BLaER1 treated with 17β-estradiol and CSF1 and Interleukin-3, amounts not matched to agents 10 nM and 100 nM (cell line): ENCODE measurements at regions not wholly inside any gene's neighbourhood (a gene's known extent, or its start where the extent isn't known, plus 50 kb on each side); places are given as distances from the start of the nearest gene placed in this dataset.
"Not testable (repeated sequence)": the region's sequence is repeated elsewhere in the genome, so short reads cannot be mapped to it uniquely, and the experiment has no call there.

Source experiments
- H3K27ac ChIP-seq, 11 experiments: shearing (Covaris generic); formaldehyde crosslinking; 2 replicates each; pipeline ENCODE4 v1.8.1; 2022
- H3K27me3 ChIP-seq, 11 experiments: shearing (Covaris generic); formaldehyde crosslinking; 2 replicates each; pipeline ENCODE4 v1.8.1; 2022
- H3K36me3 ChIP-seq, 11 experiments: shearing (Covaris generic); formaldehyde crosslinking; 2 replicates each; pipeline ENCODE4 v1.8.1; 2022
- H3K4me1 ChIP-seq, 10 experiments: shearing (Covaris generic); formaldehyde crosslinking; 2 replicates each; pipeline ENCODE4 v1.8.1; 2022
- H3K4me2 ChIP-seq, 11 experiments: shearing (Covaris generic); formaldehyde crosslinking; 2 replicates each; pipeline ENCODE4 v1.8.1; 2022
- H3K4me3 ChIP-seq, 10 experiments: shearing (Covaris generic); formaldehyde crosslinking; 2 replicates each; pipeline ENCODE4 v1.8.1; 2022
- H3K9ac ChIP-seq, 11 experiments: shearing (Covaris generic); formaldehyde crosslinking; 2 replicates each; pipeline ENCODE4 v1.8.1; 2022
- H3K9me3 ChIP-seq, 11 experiments: shearing (Covaris generic); formaldehyde crosslinking; replicated peaks in 1 of 11; 2 replicates each; pipeline ENCODE4 v1.8.1; 2022
- H4K20me1 ChIP-seq, 11 experiments: shearing (Covaris generic); formaldehyde crosslinking; 2 replicates each; pipeline ENCODE4 v1.8.1; 2022
- Cebpa-rat ChIP-seq, 11 experiments: shearing (Covaris generic); IDR thresholded peaks; 2 replicates each; pipeline ENCODE4 v1.8.1; 2022

DNA sequence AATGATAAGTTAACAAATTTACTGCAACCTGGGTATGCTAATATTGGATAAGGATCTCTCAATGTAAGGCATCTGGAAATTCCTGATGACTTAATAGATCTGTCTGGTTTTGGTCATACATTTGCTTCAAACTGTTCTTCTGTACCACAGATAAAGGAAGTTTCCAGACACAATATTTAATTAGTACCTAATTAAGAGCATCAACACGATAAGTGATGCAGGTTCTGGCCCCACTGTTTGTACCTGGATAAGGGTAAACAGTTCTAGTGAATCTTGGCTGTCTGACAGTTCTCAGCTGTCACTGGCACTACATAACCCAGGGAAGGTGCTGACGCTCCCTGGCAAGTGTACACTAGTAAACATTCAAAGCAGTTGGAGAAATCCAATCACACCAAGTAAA is 165.6 kb downstream of the MZT1 start:
- no peaks in the 10 kb centered on the region for H3K9me3 ChIP-seq

DNA sequence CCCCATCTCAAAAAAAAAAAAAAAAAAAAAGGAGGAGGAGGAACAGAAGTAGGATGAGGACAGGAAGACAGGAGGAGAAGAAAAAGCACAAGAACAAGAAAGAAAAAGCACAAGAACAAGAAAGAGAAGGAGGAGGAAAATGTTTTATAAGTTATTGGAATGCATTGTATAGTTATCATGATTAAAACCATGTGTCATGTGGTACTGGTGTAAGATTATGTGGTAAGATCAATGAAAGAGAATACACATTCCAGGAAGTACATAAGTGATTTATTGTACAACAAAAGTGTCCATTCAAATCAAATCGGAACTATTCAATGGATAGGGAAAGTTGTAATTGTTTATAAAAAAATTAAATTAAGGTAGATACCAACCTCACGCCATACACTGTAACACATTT is 167.7 kb downstream of the MZT1 start:
- Histone ChIP-seq H3K4me1 (no peaks in the 10 kb centered on the region), H4K20me1 (no peaks in the 10 kb centered on the region), H3K36me3 (no peaks in the 10 kb centered on the region), H3K27me3 (no peaks in the 10 kb centered on the region), H3K9me3 (no peaks in the 10 kb centered on the region), H3K27ac (no peak overlapping the region), H3K9ac (no peak overlapping the region), H3K4me3 (no peak overlapping the region), H3K4me2 (no peak overlapping the region)
- TF ChIP-seq Cebpa-rat (IDR thresholded peaks at IDR 0.05), result no peak

More for the DNA sequence above, 165.6 kb downstream of the MZT1 start:
- no peak overlapping the region for H3K27ac ChIP-seq
- no peak overlapping the region for H3K9ac ChIP-seq
- no peaks in the 10 kb centered on the region for H4K20me1 ChIP-seq
- no peaks in the 10 kb centered on the region for H3K27me3 ChIP-seq
- no peaks in the 10 kb centered on the region for H3K36me3 ChIP-seq
- no peak overlapping the region for H3K4me3 ChIP-seq
- no peak overlapping the region for H3K4me2 ChIP-seq
- no peak for TF ChIP-seq Cebpa-rat (IDR thresholded peaks at IDR 0.05)
- no peaks in the 10 kb centered on the region for H3K4me1 ChIP-seq

DNA sequence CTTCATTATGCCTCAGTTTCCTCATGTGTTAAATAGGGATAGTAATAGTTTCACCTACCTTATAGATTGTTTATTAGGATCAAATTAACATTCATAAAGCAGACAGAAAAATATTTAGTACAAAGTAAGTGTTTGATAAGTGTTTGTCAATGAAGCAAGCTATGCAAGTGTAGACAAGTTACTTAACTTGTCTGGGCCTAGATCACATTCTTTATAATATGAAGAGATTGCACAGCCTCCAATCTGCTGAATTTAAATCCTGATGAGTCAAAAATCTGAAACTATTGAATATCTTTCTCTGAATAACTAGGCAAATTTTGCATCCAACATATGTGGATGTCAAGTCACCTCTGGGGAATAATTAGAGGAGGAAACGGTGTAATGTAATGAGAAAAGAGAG is 170.5 kb downstream of the MZT1 start:
- Histone ChIP-seq H3K4me1 (peaks cover 0 to 7% (median 0%) of the 10 kb centered on the region in 10 experiments; a peak in 2 of 20 replicates), H3K27ac (no peak overlapping the region), H4K20me1 (no peaks in the 10 kb centered on the region), H3K9ac (no peak overlapping the region), H3K4me3 (no peak overlapping the region), H3K36me3 (no peaks in the 10 kb centered on the region), H3K9me3 (no peaks in the 10 kb centered on the region), H3K4me2 (no peak overlapping the region), H3K27me3 (no peaks in the 10 kb centered on the region)
- TF ChIP-seq Cebpa-rat (IDR thresholded peaks at IDR 0.05), result no peak

DNA sequence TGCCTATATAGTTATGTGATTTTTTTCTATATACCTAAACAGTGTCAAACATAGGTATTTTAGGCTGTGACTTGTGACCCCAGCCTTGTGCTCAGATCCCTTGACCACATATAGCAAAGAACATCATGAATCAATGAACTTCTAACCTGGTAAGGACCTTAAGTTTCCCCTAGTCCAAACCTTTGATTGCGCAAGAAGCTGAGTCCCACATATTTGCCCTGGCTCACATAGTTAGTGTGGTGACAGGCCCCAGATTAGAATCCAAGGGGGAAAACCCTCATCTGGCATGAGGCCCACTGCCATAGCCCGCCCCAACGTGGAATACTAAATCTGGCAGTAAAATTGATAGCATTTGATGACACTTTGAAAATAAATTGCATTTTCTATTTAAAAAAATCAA is 171.8 kb downstream of the MZT1 start:
- Histone ChIP-seq H3K9me3 (no peaks in the 10 kb centered on the region), H3K36me3 (no peaks in the 10 kb centered on the region), H3K4me1 (peaks cover 0 to 7% (median 0%) of the 10 kb centered on the region in 10 experiments; a peak in 2 of 20 replicates), H3K4me3 (no peak overlapping the region), H3K27me3 (no peaks in the 10 kb centered on the region), H3K4me2 (no peak overlapping the region), H3K27ac (no peak overlapping the region), H4K20me1 (no peaks in the 10 kb centered on the region), H3K9ac (no peak overlapping the region)
- peak in 9 of 11 experiments; percentile 63 to 92 (median 76); a peak in 17 of 22 replicates for TF ChIP-seq Cebpa-rat (IDR thresholded peaks at IDR 0.05)

DNA sequence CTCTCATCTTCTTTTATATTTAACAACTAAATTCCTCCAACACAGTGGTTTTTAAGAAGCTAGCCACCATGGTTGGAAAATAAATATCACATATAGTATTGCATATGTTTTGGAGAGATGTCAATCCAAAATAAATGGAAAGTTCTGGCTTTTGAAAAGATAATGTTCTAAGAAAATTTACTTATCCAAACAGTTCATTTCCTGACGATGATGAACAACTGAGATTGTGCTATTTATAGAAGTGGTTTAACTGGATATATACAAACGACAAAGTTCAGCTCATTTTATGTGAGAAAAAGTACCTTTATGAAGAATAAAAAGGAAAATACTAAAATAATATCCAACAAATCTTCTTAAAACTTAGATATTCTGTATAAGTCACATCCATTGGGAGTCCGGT is 174.7 kb downstream of the MZT1 start:
- TF ChIP-seq Cebpa-rat (IDR thresholded peaks at IDR 0.05), result no peak
- no peak overlapping the region for H3K4me3 ChIP-seq
- H3K27ac ChIP-seq, result no peak overlapping the region

DNA sequence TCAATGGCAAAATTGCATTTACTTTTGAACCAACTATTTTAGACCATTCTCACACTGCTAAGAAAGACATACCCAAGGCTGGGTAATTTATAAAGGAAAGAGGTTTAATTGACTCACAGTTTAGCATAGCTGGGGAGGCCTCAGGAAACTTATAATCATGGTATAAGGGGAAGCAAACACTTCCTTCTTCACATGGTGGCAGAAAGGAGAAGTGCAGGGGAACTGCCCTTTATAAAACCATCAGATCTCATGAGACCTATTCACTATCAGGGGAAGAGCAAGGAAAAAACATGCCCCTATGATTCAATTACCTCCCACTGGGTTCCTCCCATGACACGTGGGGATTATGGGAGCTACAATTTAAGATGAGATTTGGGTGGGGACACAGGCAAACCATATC is 181.5 kb downstream of the MZT1 start:
- not testable (repeated sequence) for H3K4me1 ChIP-seq, H3K27me3 ChIP-seq, H3K4me2 ChIP-seq, H3K9ac ChIP-seq, H4K20me1 ChIP-seq, H3K27ac ChIP-seq, H3K36me3 ChIP-seq, H3K4me3 ChIP-seq
- peaks cover 0 to 19% (median 0%) of the 10 kb centered on the region in 11 experiments; a peak in 5 of 22 replicates for H3K9me3 ChIP-seq

More for the DNA sequence above, 174.7 kb downstream of the MZT1 start:
- Histone ChIP-seq H3K9ac (no peak overlapping the region), H3K9me3 (no peaks in the 10 kb centered on the region), H3K4me1 (peaks cover 0 to 7% (median 0%) of the 10 kb centered on the region in 10 experiments; a peak in 2 of 20 replicates), H3K27me3 (no peaks in the 10 kb centered on the region), H3K36me3 (no peaks in the 10 kb centered on the region), H4K20me1 (no peaks in the 10 kb centered on the region), H3K4me2 (no peak overlapping the region; a peak in 1 of 22 replicates)

DNA sequence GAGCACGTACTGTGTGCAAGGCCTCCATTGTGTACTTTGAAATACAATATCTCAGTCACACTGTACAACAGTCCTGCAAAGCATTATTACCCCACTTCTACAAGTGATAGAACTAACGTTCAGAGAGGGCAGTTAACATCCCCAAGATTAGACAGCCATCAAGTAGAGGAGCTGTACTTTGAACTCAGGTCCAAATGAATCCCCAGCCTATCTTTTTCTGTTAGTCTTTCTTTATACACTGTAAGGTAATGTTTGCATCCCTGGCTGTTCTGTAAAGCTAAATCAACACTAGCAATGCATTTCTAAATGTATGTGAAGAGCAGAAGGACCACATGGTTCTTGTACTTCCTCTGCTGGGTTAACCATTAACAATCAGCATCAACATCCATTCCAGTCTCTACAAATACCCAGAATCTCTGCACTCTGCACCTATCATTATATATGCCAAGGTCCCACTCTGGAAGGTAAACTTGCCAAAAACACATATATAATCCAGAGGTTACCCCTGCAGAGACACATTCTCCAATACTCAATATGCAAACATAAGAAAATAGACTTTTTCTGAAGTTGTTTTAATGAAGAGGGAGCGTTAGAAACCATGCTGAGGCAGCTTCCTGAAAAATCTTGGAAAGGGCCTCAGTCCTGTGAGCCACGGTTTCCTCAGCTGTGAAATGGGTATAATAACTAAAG is 182.3 kb downstream of the MZT1 start:
- Histone ChIP-seq H3K4me3 (no peak overlapping the region), H3K4me2 (no peak overlapping the region), H3K9ac (no peak overlapping the region), H3K27me3 (no peaks in the 10 kb centered on the region), H4K20me1 (no peaks in the 10 kb centered on the region), H3K9me3 (peaks cover 0 to 19% (median 0%) of the 10 kb centered on the region in 11 experiments; a peak in 5 of 22 replicates), H3K27ac (no peak overlapping the region), H3K4me1 (no peaks in the 10 kb centered on the region; a peak in 1 of 20 replicates), H3K36me3 (no peaks in the 10 kb centered on the region)
- TF ChIP-seq Cebpa-rat (IDR thresholded peaks at IDR 0.05), result no peak

DNA sequence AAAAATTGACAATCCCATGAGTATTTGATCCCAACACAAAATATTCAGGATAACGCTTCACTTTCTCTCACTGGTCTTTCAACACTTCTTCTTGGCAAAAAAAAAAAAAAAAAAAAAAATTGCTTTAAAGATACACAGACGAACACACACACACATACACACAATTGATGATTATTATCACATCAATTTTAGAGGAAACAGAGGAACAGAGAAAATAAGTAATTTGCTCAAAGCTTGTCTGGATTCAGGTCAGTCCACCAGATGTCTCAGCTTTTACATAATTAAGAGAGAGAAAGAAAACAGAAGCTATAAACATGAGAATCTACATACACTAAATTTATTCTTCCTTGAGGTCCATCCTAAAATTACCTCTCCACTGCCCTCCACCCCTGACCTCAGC is 183.4 kb downstream of the MZT1 start:
- no peak for TF ChIP-seq Cebpa-rat (IDR thresholded peaks at IDR 0.05)
- no peak overlapping the region for H3K9ac ChIP-seq
- H3K27me3 ChIP-seq, result no peaks in the 10 kb centered on the region

DNA sequence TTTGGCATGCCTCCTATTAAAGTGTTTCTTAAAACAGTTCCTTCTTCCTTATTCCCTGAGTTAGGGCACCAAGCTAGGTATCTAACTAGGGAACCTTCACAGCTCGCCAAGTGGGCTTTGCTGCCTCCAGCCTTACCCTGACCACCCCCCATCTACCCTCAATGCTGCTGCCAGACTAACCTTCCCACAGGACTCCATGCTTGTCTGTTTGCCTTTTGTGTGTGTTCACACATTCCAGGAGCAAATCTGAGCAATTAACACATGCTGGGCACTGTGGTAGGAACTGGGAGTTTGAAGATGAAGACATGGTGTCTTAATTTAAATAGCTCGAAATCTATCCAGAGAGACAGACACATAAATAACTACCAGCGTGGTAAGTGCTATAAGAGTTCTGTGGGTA is 185.2 kb downstream of the MZT1 start:
- H3K9ac ChIP-seq, result no peak overlapping the region
- no peak overlapping the region for H3K4me2 ChIP-seq
- H3K36me3 ChIP-seq, result no peaks in the 10 kb centered on the region
- peaks cover 0 to 19% (median 0%) of the 10 kb centered on the region in 11 experiments; a peak in 5 of 22 replicates for H3K9me3 ChIP-seq
- no peaks in the 10 kb centered on the region for H3K27me3 ChIP-seq
- no peak overlapping the region for H3K4me3 ChIP-seq
- H3K4me1 ChIP-seq, result peaks cover 0 to 4% (median 0%) of the 10 kb centered on the region in 10 experiments; a peak in 2 of 20 replicates
- no peak overlapping the region for H3K27ac ChIP-seq
- no peak for TF ChIP-seq Cebpa-rat (IDR thresholded peaks at IDR 0.05)
- no peaks in the 10 kb centered on the region for H4K20me1 ChIP-seq

More for the DNA sequence above, 183.4 kb downstream of the MZT1 start:
- H3K4me1 ChIP-seq, result peaks cover 0 to 4% (median 0%) of the 10 kb centered on the region in 10 experiments; a peak in 2 of 20 replicates
- H3K4me2 ChIP-seq, result no peak overlapping the region
- no peak overlapping the region for H3K4me3 ChIP-seq
- H3K27ac ChIP-seq, result no peak overlapping the region
- H4K20me1 ChIP-seq, result no peaks in the 10 kb centered on the region
- no peaks in the 10 kb centered on the region for H3K36me3 ChIP-seq
- H3K9me3 ChIP-seq, result peaks cover 0 to 19% (median 0%) of the 10 kb centered on the region in 11 experiments; a peak in 5 of 22 replicates

DNA sequence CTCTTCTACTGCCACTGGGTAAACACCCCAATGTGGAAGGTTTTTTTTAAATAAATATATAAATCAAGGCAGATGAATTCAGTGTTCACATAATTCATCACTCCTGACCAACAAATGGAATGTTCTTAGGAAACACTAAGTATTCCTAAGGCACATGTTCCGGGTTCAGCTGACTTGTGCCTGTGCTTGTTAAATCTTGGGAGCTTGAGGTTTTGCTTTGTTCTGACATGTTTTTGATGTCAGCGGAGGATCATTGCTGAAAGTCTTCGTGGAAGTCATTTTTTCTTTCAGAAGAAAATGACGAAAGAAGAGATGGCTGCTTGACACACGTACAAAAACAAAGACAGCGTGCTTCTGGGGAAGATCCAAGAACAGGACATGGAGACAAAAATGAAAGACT is 185.8 kb downstream of the MZT1 start:
- Histone ChIP-seq H3K36me3 (no peaks in the 10 kb centered on the region), H3K27me3 (no peaks in the 10 kb centered on the region), H3K9ac (no peak overlapping the region), H3K27ac (no peak overlapping the region), H3K9me3 (peaks cover 0 to 18% (median 0%) of the 10 kb centered on the region in 11 experiments; a peak in 5 of 22 replicates), H4K20me1 (no peaks in the 10 kb centered on the region), H3K4me2 (no peak overlapping the region), H3K4me3 (no peak overlapping the region), H3K4me1 (peaks cover 0 to 4% (median 0%) of the 10 kb centered on the region in 10 experiments; a peak in 2 of 20 replicates)
- no peak for TF ChIP-seq Cebpa-rat (IDR thresholded peaks at IDR 0.05)
